CD4-positive, alpha-beta T cell treated with Interleukin-17A for 1 hour (primary cell): ENCODE measurements at regions not wholly inside any gene's neighbourhood (a gene's known extent, or its start where the extent isn't known, plus 50 kb on each side); places are given as distances from the start of the nearest gene placed in this dataset.
"Not testable (repeated sequence)": the region's sequence is repeated elsewhere in the genome, so short reads cannot be mapped to it uniquely, and the experiment has no call there.

ENCODE experiments used
- DNase-seq: peaks from one replicate; pipeline ENCODE4 v3.0.0-alpha.2; 2020

GRCh38 chr15:70387081-70387480 lies 289.4 kb upstream of the TLE3 start:
- no peak for DNase-seq

- DNase-seq: no peak
These were observed 288.0 kb upstream of the TLE3 start for GRCh38 chr15:70385711-70386110.

GRCh38 chr15:70385052-70385451 lies 287.3 kb upstream of the TLE3 start:
- DNase-seq: no peak

GRCh38 chr15:70383856-70384255 lies 286.1 kb upstream of the TLE3 start:
- no peak for DNase-seq

- DNase-seq: no peak
These were observed 285.2 kb upstream of the TLE3 start for GRCh38 chr15:70382762-70383458.

- no peak for DNase-seq
These were observed 284.5 kb upstream of the TLE3 start for GRCh38 chr15:70382009-70382749.

GRCh38 chr15:70379938-70380883 lies 282.5 kb upstream of the TLE3 start:
- DNase-seq: no peak

GRCh38 chr15:70379134-70379533 lies 281.4 kb upstream of the TLE3 start:
- DNase-seq: no peak

- no peak for DNase-seq
These were observed 280.7 kb upstream of the TLE3 start for GRCh38 chr15:70378126-70379031.

GRCh38 chr15:70376929-70377691 lies 279.4 kb upstream of the TLE3 start:
- no peak for DNase-seq

- no peak for DNase-seq
These were observed 278.6 kb upstream of the TLE3 start for GRCh38 chr15:70376031-70376928.

- DNase-seq: no peak
These were observed 277.9 kb upstream of the TLE3 start for GRCh38 chr15:70375586-70375985.

- no peak for DNase-seq
These were observed 277.3 kb upstream of the TLE3 start for GRCh38 chr15:70375006-70375431.

- no peak for DNase-seq
These were observed 276.4 kb upstream of the TLE3 start for GRCh38 chr15:70374096-70374495.

GRCh38 chr15:70373439-70373838 lies 275.7 kb upstream of the TLE3 start:
- not testable (repeated sequence) for DNase-seq

- DNase-seq: not testable (repeated sequence)
These were observed 270.4 kb upstream of the TLE3 start for GRCh38 chr15:70367913-70368705.

GRCh38 chr15:70364023-70364422 lies 266.3 kb upstream of the TLE3 start:
- DNase-seq: not testable (repeated sequence)

GRCh38 chr15:70362886-70363285 lies 265.2 kb upstream of the TLE3 start:
- no peak for DNase-seq

GRCh38 chr15:70362350-70362749 lies 264.6 kb upstream of the TLE3 start:
- DNase-seq: no peak
